WI38 (cell line): ENCODE measurements at regions not wholly inside any gene's neighbourhood (a gene's known extent, or its start where the extent isn't known, plus 50 kb on each side); places are given as distances from the start of the nearest gene placed in this dataset.

Source experiments
- H3K4me3 ChIP-seq: 2 replicates; pipeline ENCODE4 v1.5.1; 2011; ENCODE audit warnings: low read depth, mild to moderate bottlenecking, control low read depth, low read length
- TF ChIP-seq, protein P1 (sequence below): IDR thresholded peaks from 2 replicates; pipeline ENCODE4 v1.5.1; 2012; ENCODE audit warnings: low read depth, mild to moderate bottlenecking, control low read depth, low read length

DNA sequence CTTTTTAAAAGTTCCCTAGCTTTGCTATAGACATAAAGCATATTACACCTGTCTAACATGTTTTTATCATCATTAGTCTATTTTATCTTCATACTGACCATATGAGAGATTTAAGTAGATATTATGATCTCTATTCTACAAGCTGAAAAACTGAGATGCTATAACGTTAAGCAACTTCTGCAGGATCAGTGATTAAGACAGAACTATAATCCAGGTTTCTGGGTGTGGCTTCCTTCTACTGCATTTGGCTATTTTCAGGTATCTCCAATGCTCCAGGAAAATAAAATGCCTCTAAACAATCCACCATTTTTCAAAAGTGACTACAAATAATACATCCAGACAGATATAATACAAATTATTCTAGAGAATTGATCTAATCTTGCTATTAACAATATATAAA is 53.4 kb downstream of the RGS2 start:
- TF ChIP-seq, protein P1, sequence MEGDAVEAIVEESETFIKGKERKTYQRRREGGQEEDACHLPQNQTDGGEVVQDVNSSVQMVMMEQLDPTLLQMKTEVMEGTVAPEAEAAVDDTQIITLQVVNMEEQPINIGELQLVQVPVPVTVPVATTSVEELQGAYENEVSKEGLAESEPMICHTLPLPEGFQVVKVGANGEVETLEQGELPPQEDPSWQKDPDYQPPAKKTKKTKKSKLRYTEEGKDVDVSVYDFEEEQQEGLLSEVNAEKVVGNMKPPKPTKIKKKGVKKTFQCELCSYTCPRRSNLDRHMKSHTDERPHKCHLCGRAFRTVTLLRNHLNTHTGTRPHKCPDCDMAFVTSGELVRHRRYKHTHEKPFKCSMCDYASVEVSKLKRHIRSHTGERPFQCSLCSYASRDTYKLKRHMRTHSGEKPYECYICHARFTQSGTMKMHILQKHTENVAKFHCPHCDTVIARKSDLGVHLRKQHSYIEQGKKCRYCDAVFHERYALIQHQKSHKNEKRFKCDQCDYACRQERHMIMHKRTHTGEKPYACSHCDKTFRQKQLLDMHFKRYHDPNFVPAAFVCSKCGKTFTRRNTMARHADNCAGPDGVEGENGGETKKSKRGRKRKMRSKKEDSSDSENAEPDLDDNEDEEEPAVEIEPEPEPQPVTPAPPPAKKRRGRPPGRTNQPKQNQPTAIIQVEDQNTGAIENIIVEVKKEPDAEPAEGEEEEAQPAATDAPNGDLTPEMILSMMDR, result no peak
- H3K4me3 ChIP-seq, result no peak overlapping the region

DNA sequence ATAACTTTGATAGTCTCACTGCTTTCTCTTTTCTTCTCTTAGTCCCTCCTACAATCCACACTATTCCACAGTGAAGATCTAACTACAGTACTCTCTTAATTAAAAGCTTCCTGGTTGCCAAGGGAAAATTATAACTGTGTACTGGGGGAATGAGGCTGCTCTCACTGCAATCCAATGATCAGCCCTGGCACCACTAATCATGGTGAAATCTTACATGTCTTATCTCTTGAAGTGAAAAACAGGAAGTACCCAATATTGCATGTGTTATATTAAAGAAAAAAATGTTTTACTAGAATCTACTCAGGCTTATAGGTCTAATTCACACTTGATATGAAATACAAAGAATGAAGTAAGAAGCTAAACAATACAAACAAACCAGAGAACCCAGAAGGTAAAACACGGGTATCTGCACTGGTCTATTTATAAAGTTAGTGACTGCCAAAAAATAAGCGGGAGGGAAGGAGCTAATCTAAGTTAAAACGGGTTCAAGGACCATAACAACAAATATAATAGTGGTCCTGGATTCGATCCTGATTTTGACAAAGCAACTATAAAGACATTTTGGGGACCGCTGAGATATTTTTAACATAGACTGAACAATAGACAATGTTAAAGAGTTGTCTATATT is 57.5 kb downstream of the RGS2 start:
- H3K4me3 ChIP-seq, result no peak overlapping the region
- TF ChIP-seq, protein P1, result no peak

- TF ChIP-seq, protein P1, result no peak
These were observed 58.3 kb downstream of the RGS2 start for GRCh38 chr1:192867180-192867579.

GRCh38 chr1:192869308-192869940 is 60.6 kb downstream of the RGS2 start:
- H3K4me3 ChIP-seq, result no peak overlapping the region
- TF ChIP-seq, protein P1, result no peak

More at GRCh38 chr1:192867180-192867579, 58.3 kb downstream of the RGS2 start:
- H3K4me3 ChIP-seq, result no peak overlapping the region

DNA sequence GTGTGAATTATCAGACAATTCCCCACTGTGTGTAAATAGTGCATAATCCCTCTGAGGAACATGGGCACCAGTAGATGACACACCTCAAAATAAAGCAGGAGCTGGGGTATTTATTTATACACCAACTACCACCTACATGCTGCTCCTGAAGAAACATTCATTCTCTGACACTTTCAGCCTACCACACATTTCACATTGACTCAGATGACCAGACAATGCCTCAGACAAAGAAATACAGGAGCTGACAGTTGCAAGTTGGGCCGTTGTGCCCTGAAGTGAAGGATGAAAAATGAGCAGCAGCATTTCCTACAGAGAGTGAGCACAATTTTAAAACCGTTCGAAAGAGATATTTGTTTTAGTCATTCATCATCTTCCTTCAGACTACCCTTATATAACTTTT is 63.2 kb downstream of the RGS2 start:
- TF ChIP-seq, protein P1, result no peak
- H3K4me3 ChIP-seq, result no peak overlapping the region

GRCh38 chr1:192873836-192874235 is 65.0 kb downstream of the RGS2 start:
- H3K4me3 ChIP-seq, result no peak overlapping the region
- TF ChIP-seq, protein P1, result no peak

DNA sequence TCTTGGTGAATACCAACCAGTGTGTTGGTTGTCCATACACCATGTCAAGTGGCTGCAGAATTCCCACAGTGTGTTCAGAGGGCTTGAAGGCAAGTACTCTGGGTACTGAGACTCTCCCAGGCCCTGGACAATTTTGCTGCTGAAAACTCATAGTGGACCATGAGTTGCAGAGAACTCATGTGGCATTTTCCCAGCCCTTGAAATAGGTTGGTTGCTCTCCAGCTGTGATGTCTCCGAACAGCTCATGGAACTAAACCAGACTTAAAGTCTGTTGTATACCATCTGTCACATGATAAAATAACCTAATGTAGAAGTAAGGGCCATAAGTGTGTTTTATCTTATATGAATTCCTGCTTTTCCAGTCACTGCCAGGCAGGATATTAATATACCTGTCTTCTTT is 67.8 kb downstream of the RGS2 start:
- TF ChIP-seq, protein P1, result no peak
- H3K4me3 ChIP-seq, result no peak overlapping the region
